HL-60 (cell line): ENCODE measurements at regions not wholly inside any gene's neighbourhood (a gene's known extent, or its start where the extent isn't known, plus 50 kb on each side); places are given as distances from the start of the nearest gene placed in this dataset.

Source experiments
- POLR2AphosphoS5 ChIP-seq: IDR thresholded peaks from 2 replicates; pipeline ENCODE4 v1.6.1; 2012; ENCODE audit warnings: low read depth
- TF ChIP-seq, protein P1 (sequence below): IDR thresholded peaks from one replicate; pipeline ENCODE4 v1.5.1; 2011; ENCODE audit warnings: low read length, control low read depth, inconsistent platforms; ENCODE audit not compliant: insufficient read depth

DNA sequence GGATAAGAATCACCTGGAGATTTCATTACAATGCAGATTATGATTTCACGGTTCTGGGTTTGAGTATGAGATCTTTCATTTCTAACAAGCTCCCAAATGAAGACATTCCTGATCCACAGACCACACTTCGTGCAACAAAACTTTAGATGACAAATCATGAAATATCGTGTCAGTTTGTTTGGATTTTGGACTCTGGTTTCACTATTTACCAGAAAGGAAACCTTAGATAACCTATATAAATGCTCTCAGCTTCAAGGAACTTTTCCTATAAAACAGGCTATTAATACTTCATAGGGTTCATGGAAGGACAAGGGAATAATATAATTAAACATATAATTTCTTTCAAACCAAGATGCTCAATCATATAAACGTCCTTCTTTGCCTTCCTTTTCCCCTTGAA, 930.5 kb upstream of the SLC10A2 start:
- TF ChIP-seq POLR2AphosphoS5 = no peak
- TF ChIP-seq, protein P1, sequence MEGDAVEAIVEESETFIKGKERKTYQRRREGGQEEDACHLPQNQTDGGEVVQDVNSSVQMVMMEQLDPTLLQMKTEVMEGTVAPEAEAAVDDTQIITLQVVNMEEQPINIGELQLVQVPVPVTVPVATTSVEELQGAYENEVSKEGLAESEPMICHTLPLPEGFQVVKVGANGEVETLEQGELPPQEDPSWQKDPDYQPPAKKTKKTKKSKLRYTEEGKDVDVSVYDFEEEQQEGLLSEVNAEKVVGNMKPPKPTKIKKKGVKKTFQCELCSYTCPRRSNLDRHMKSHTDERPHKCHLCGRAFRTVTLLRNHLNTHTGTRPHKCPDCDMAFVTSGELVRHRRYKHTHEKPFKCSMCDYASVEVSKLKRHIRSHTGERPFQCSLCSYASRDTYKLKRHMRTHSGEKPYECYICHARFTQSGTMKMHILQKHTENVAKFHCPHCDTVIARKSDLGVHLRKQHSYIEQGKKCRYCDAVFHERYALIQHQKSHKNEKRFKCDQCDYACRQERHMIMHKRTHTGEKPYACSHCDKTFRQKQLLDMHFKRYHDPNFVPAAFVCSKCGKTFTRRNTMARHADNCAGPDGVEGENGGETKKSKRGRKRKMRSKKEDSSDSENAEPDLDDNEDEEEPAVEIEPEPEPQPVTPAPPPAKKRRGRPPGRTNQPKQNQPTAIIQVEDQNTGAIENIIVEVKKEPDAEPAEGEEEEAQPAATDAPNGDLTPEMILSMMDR = no peak
